HT-29 (cell line): ENCODE measurements at regions not wholly inside any gene's neighbourhood (a gene's known extent, or its start where the extent isn't known, plus 50 kb on each side); places are given as distances from the start of the nearest gene placed in this dataset.
"Not testable (repeated sequence)": the region's sequence is repeated elsewhere in the genome, so short reads cannot be mapped to it uniquely, and the experiment has no call there.

Experiments used
- DNase-seq: peaks from one replicate; pipeline ENCODE4 v3.0.0-alpha.2; 2015; ENCODE audit warnings: low spot score

- DNase-seq: not testable (repeated sequence)
Observed at GRCh38 chr2:184198791-184199190, 399.5 kb upstream of the ZNF804A start.

- DNase-seq: no peak
Observed at GRCh38 chr2:184199274-184199673, 399.1 kb upstream of the ZNF804A start.

- no peak for DNase-seq
Observed at GRCh38 chr2:184201246-184201645, 397.1 kb upstream of the ZNF804A start.

GRCh38 chr2:184203661-184204060 is 394.7 kb upstream of the ZNF804A start:
- DNase-seq: no peak

GRCh38 chr2:184205048-184205596 is 393.2 kb upstream of the ZNF804A start:
- no peak for DNase-seq

- no peak for DNase-seq
Observed at GRCh38 chr2:184206045-184206444, 392.3 kb upstream of the ZNF804A start.

- DNase-seq: no peak
Observed at GRCh38 chr2:184210329-184210728, 388.0 kb upstream of the ZNF804A start.

- no peak for DNase-seq
Observed at GRCh38 chr2:184215745-184216144, 382.6 kb upstream of the ZNF804A start.

- no peak for DNase-seq
Observed at GRCh38 chr2:184256611-184257010, 341.7 kb upstream of the ZNF804A start.

- no peak for DNase-seq
Observed at GRCh38 chr2:184261331-184261730, 337.0 kb upstream of the ZNF804A start.

GRCh38 chr2:184261818-184262217 is 336.5 kb upstream of the ZNF804A start:
- no peak for DNase-seq

- DNase-seq: no peak
Observed at GRCh38 chr2:184268900-184269477, 329.3 kb upstream of the ZNF804A start.

GRCh38 chr2:184270660-184271059 is 327.7 kb upstream of the ZNF804A start:
- DNase-seq: no peak

- DNase-seq: no peak
Observed at GRCh38 chr2:184272056-184272455, 326.3 kb upstream of the ZNF804A start.

GRCh38 chr2:184294831-184295230 is 303.5 kb upstream of the ZNF804A start:
- DNase-seq: no peak

- DNase-seq: no peak
Observed at GRCh38 chr2:184297085-184297484, 301.2 kb upstream of the ZNF804A start.

- DNase-seq: no peak
Observed at GRCh38 chr2:184302506-184302905, 295.8 kb upstream of the ZNF804A start.

GRCh38 chr2:184304006-184304405 is 294.3 kb upstream of the ZNF804A start:
- no peak for DNase-seq

GRCh38 chr2:184305105-184305504 is 293.2 kb upstream of the ZNF804A start:
- DNase-seq: no peak

GRCh38 chr2:184308706-184309105 is 289.6 kb upstream of the ZNF804A start:
- no peak for DNase-seq

- no peak for DNase-seq
Observed at GRCh38 chr2:184312970-184313369, 285.4 kb upstream of the ZNF804A start.

GRCh38 chr2:184314829-184315228 is 283.5 kb upstream of the ZNF804A start:
- no peak for DNase-seq

GRCh38 chr2:184316921-184317320 is 281.4 kb upstream of the ZNF804A start:
- DNase-seq: no peak

- no peak for DNase-seq
Observed at GRCh38 chr2:184322615-184323014, 275.7 kb upstream of the ZNF804A start.
